M059J (cell line): ENCODE measurements at regions not wholly inside any gene's neighbourhood (a gene's known extent, or its start where the extent isn't known, plus 50 kb on each side); places are given as distances from the start of the nearest gene placed in this dataset.

Experiments
- DNase-seq: peaks from one replicate; pipeline ENCODE4 v3.0.0-alpha.2; 2012; ENCODE audit warnings: low read depth

DNA sequence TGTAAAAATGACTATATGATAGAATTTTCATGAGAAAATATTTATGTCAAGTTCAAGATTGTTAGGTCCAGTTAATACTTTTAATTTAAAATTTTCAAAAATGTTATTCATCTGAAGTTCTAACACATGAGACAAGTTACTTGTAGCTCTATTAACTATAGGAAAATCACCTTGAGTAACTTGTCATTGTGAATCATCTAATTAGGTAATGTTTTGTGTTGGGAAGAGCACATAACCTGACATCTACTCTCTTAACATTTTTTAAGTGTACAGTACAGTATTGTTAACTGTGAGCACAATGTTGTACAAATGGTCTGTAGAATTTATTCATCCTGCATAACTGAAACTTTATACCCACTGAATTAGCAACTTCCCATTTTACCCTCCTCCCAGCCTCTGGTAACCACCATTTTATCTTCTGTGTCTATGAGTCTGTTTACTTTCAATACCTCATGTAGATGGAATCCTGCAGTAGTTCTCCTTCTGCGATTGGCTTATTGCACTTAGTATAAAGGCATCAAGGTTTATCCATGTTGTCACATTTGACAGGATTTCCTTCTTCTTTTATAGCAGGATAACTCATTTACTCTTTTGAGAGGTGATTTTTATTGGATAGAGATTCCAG lies 54.6 kb downstream of the ARL4A start:
- DNase-seq, result peak; percentile 12

DNA sequence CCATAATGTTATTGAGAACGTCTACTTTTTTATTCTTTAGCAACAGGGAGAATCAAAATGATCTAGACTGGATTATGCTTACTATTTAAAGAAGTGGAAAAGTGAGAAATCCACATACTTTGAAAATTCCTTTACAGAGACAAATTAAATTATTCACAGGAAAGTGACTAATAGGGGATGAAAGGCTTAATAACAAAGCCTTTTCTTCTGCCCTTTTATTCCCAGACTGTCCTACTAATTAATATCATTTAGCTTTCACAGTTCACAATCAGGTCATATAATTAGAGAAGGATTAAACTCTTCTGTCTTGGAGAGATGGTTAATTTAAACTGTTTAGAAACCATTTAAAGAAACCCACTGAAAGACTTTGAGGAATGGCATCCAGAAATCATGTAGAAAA lies 58.8 kb downstream of the ARL4A start:
- DNase-seq, result no peak

DNA sequence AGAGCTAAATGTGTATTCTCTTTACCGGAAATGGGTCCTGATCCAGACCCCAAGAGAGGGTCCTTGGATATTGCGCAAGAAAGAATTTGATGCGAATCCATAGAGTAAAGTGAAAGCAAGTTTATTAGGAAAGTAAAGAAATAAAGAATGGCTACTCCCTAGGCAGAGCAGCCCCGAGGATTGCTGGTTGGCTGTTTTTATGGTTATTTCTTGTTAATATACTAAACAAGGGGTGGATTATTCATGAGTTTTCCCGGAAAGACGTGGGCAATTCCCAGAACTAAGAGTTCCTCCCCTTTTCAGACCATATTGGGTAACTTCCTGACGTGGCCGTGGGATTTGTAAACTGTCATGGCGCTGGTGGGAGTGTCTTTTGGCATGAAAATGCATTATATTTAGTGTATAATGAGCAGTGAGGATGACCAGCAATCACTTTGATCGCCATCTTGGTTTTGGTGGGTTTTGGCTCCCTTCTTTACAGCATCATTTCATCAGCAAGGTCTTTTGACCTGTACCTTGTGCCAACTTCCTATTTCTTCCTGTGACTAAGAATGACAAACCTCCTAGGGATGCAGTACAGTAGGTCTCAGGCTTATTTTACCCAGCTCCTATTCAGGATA lies 60.4 kb downstream of the ARL4A start:
- peak; percentile 50 for DNase-seq

DNA sequence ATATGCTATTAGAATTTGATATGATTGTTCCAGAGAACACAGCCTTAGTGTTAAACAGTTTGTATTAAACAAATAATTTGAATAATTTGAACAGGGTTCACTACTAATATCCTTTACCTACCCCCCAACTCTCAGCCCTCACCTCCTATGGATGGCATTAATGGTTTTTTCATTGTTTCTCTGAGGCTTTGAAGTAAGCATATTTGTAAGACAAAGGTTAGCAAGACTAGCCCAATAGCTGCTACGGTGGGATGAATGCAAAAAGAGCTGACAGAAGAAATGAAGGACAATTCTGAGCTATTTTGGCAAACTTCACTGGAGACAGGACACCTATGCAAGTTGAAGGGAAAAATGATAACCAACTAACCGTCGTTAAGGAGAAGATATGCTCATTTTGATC lies 61.6 kb downstream of the ARL4A start:
- DNase-seq, result no peak

DNA sequence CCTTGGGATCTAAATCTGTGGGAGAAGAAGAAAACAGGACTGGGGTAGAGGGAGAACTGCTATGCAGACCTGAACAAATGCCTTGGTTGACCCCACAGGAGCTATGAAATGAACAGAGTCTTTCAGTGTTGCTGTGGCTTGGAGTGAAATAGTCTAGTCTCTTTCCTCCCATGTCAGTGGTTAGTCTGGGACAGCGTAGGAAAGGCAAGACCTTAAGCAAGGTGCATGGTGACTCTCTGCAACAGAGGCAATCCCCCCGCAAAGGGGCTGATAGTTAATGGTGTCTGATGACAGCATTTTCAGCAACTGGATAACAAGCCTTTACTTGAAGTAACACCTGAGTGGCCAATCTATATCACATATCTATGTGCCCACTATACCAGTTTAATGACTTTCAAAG lies 62.3 kb downstream of the ARL4A start:
- no peak for DNase-seq

DNA sequence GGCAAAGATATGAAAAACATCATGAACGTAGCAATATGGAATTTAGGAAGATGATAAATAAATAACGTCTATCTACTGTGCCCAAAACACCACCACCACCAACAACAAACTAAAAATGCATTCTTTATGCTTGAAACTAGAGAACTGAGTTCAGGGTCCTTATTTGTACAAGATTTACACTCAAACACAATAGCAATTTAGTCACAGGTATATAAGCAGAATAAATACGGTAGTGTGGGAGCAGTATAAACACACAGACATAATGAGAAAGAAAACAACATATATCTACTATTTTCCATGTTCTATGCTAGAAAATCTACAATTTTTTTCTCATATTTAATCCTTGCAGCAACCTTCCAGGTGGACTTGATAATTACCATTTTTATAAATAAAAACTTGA lies 64.3 kb downstream of the ARL4A start:
- DNase-seq, result no peak

DNA sequence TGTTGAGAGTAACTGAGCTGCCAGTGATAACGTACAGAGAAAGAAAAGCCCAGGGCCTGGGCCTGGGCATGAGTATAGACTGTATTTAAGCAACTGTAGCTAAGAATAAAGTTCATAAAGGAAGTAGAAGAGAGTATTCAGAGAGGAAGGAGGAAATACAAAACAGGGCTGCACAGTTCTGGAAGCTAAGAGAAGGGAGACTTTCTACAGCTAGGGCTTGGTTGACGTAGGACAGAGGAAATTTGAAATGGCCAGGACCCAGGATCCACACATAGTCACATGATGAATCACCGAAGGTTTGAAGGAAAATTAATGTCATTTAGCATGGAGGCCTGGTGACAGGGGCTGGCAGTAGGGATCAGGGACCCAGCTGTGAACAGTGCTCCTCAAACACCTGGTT lies 66.7 kb downstream of the ARL4A start:
- DNase-seq, result peak; percentile 54

DNA sequence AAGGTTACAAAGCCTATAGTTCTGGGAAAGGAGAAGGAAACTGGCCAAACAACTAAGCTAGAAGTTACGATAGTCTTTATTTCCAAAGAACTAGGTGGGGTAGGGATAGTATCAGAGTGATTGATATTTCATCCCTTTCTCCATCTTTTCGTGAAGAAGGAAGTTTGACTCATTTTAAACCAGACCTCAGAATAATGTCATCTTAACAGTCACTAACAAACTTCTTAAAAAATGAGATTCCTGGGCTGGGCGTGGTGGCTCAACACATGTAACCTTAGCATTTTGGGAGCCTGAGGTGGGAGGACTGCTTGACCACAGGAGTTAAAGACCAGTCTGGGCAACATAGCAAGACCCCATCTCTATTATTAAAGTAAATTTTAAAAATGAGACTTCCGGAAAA lies 69.4 kb downstream of the ARL4A start:
- peak; percentile 49 for DNase-seq

DNA sequence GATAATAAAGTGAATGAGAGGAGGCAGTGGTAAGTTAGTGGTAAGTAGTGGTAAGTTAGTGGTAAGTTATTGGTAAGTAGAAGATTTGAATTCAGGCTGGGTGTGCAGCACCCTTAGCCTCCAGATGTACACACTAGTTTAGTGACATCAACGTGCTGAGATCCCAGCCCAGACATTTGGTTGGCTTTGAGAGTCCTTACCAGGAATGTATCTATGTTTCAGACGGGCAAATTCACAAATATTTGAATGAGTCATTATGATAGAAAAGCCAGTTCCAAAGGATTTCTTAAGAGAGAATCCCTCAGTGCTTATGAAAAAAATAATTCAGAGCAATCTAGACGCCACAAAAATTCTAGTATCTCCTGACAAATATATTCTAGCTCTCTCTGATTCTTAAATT lies 70.0 kb downstream of the ARL4A start:
- peak; percentile 75 for DNase-seq

DNA sequence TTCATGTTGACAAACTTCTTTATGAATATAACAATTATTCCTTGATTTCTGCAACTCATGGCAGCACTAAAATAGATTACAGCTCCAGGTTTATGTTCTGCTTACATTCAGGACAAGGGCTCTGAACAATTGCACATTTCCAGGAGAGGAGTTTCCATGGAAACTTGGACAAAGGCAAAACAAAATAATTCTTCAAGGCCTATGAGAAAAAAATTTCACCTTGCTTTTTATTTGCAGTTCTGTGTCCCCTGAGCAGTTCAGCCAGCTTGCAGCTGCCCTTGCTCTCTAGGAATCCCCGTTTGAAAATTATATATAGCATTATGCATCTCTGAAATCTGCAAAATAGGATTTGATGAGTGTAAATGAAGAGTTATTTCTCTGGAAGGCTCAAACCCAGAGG lies 71.7 kb downstream of the ARL4A start:
- DNase-seq, result peak; percentile 35

DNA sequence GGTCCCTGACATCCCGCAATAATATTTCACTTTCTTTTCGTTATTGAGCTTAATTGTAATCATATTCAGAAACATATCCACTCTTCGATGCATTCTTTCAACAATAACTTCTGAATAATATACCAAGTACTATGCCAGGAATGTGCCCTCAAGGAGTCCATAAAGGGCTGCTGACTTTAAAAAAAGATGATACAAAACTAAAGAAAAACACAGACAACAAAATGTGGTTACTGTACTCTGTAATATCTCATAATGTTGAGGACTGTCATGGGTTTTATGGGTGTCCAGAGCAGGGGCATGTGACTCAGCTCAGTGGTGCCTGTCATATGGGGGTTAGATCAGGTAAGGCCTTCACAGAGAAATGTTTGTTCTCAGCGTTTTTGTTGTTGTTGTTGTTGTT lies 73.7 kb downstream of the ARL4A start:
- DNase-seq, result no peak

DNA sequence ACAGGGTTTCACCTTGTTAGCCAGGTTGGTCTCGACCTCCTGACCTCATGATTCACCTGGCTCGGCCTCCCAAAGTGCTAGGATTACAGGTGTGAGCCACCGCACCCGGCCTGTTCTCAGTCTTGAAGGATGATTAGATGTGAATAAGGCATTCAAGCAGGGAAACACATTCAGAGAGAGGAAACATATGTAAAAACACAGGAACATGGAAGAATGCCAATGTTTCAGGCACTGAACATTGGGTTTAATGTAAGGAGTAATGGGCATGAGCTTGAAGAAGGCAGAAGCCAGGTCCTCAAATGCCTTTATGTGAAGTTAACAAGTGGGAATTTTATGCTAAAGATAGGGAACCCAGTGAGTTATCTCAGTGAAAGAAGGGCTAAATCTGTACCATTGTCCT lies 74.3 kb downstream of the ARL4A start:
- no peak for DNase-seq

DNA sequence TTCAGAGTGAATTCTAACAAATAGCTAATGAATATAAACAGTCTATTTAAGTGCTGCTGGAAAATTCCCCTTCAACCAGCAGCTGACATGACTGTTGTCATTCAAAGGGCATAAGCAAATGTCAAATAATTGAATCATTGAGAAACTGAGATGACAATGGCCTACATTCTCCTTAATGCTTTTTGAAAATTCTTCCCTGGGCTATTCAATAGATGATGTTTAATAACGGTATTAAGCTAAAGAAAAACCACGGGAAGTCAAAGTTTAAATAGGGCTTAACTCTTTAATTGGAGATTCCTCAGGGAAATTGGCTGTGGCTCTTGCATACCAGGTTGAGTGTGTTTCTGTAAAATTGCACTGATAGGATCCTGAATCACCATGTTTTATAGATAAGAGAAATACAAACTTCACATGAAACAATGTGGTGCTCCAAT lies 77.0 kb downstream of the ARL4A start:
- DNase-seq, result peak; percentile 31

DNA sequence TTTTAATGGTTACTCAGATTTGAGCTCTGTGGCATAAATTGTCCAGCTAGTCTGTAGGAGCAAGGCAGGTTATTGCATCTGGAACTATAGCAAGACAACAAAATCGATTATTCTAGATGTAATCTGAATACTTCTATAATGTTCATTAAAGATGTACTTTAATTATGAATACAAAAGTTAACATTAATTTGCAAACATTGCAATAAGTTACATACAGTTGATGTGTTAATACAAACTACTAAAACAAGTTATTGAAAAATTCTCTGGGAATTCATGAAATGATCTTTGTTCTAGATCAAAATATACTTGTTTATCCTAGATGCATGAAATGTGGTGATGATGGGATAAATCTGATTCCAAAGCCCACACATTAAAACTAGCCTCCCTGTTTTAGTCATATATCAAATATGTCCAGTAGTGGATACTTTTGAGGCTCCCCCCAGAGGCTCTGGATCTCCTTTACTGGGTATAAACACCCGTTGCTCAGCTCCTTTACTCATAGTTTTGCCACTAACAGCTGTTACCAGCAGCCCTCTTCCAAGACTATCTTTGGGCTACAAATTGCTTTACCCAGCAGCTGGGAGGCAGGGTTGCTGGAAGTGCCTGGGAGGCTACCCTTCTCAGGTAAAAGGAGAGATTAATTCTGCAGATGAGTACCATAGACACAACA lies 78.1 kb downstream of the ARL4A start:
- no peak for DNase-seq

DNA sequence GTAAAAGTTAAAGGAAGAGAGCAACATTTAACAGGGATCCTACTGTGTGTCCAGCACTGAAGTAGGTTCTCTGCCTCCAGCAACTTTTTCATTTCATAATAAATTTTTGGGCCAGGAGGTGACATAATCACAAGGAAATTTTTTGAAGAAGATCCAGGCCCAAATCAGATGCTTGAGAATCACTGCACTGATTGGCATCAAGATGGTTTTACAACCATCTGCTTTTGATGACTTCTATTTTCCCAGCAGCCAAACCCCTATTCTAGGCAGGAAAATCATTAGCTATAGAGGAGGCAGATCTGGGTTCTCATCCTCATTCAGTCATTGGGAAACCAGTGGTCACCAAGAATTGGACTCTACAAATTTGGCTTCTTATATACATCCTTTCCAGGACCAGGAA lies 79.0 kb downstream of the ARL4A start:
- no peak for DNase-seq

DNA sequence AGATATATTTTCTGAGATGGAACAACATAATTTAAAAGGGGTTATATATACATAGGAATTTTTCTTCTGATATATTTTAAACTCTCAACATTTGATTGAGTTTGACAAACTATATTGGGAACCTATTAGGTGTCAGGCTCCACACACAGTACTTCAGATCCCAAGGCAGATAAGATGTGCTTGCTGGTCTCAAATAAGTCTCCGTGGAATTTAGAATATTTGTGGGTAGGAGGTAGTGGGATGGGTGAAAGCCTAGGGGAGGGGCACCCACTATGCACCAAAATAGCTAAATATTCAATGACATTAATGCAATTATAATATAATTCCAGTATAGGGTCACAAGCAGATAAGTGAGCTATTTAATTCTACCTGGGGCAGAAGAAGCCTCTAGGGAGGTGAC lies 81.5 kb downstream of the ARL4A start:
- DNase-seq, result no peak

DNA sequence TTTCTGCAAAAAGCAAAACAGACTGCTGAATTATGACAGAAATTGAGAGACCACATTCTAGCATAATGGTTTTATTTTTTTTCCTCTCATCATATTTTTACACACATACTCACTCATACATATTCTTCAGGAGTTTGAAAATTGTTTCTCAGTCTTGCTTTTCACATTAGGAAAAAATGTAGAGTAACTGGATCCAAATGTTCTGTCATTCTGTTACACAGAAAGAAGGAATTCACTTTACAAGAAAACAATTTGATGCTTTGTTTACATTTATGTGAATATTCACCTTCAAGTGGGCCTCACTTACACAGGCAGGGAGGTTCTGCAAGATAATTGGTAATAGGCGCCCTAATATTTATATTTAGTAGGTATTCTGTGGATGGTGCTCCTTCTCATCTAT lies 82.0 kb downstream of the ARL4A start:
- DNase-seq, result peak; percentile 16

DNA sequence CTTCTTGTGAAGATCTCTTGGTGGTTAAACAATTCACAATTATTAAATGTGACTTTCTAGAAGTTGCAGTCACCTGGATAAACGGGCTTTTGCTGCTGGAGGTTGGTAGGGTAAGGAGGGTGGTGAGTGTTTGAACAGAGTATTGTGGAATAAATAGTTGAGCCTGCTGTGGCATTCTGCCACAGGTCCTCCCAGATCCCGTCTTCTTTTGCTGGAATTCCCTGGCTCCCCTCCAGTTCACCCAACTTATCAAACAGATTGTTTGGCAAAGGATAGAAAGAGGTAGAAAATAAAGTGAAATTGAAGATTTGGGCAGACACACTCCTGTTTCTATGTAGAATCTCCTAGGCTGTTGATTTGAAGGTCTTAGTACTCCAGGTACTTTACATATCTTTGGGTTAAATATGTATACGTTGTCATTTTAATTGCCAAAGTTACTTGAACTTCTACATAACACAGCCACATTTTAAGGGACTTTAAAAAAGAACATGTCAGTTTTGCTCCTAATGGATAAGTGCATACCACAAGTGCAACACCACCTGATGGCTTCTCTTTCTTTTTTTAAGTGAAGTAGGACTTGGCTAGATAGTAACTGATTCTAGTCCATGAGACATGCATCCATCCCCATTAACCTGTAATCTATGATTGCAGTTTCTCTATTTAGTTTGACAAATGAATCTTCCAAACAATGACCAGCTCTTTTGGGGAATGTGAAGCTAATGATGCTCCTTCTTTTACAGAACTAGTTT lies 83.0 kb downstream of the ARL4A start:
- DNase-seq, result peak; percentile 58

DNA sequence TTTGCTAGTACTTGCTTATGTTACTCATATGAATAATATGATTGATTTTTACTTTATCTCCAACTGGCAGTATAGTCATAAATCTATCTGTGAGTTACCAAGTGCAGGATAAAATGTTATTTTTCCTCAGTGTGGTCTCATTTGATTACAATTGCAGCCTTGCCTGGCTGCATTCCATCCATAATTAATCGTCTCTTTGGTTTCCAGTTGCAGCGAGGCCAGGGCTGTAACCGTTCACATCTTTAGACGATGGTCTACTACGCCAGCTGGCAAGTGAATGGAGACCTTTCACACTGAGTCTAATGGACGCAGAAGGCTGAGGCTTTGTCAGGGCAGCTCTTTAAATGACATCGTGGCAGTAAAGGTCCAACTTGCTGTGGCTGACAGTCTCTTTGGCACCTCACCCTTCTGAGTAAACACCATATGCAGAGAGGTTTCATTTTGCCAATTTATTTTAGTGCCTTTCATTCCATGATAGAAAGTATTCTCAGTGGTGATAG lies 84.0 kb downstream of the ARL4A start:
- peak; percentile 76 for DNase-seq

DNA sequence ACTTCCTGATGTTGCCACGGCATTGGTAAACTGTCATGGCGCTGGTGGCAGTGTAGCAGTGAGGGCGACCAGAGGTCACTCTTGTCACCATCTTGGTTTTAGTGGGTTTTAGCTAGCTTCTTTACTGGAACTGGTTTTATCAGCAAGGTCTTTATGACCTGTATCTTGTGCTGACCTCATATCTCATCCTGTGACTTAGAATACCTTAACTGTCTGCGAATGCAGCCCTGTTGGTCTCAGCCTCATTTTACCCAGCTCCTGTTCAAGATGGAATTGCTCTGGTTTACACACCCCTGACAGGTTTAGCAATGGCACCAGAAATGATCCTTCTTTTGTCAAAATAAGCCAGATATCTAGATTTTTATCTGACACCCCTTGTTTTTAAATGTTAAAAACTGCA lies 85.3 kb downstream of the ARL4A start:
- no peak for DNase-seq

DNA sequence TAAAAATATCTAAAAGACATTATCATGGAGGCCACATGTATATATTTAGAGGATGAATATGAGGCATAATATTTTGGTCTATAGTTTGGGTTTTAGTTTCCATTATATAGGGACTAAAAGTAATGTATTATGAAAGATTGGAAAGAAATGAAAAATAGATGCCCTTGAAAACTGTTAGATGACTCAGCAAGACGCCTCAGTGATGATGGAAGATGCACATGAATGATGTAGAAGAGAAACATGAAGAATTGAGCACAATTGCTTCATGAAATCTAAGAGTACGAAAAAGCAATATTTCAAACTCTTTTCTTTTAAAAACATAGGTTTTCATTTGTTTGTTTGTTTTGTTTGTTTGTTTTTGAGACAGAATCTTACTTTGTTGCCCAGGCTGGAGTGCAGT lies 89.8 kb downstream of the ARL4A start:
- no peak for DNase-seq

DNA sequence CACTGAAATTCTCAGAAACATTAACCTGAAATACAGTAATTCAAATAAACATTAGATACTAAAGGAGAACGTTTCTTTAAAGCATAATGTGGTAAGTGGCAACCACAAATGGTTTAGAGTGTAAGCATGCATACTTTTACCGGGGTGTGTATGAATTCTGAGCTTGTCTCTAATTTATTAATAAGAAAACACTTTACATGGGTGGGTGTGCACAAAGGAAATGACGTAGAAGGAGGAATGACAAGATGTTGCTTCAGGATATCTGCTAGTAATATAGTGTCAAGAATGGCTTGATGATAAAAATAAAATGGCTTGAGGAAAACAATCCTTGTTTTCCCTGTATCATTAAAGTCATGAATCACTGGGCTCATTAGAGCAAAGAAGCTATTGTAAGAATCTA lies 92.5 kb downstream of the ARL4A start:
- DNase-seq, result no peak
